ENCODE measurements at regions not wholly inside any gene's neighbourhood (a gene's known extent, or its start where the extent isn't known, plus 50 kb on each side); places are given as distances from the start of the nearest gene placed in this dataset.

GRCh38 chr1:224861339-224861716 lies 68.1 kb upstream of the DNAH14 start:
- Histone ChIP-seq H3K9me2 (no peaks in the 10 kb centered on the region), H3K27ac (ENCODE audit: low read depth in 2 of 2, low read length in 1 of 2) (no peak overlapping the region), H3K9ac (no peak overlapping the region), H3K79me2 (ENCODE audit: insufficient read depth) (no peaks in the 10 kb centered on the region), H4K20me1 (ENCODE audit: insufficient read depth) (no peaks in the 10 kb centered on the region), H3F3A (replicated peaks; ENCODE audit: insufficient read depth) (no peaks in the 10 kb centered on the region), H2AFZ (ENCODE audit: low read depth) (no peak overlapping the region), H3K4me3 (ENCODE audit: low read depth in 2 of 2, low read length in 1 of 2) (no peak overlapping the region), H3K36me3 (replicated peaks in 1 of 2; ENCODE audit: control insufficient read depth in 1 of 2, insufficient read depth in 2 of 2, low read length in 1 of 2) (no peaks in the 10 kb centered on the region), H3K27me3 (ENCODE audit: insufficient read depth) (no peaks in the 10 kb centered on the region), H3K4me1 (ENCODE audit: control insufficient read depth in 1 of 2, insufficient read depth in 2 of 2, low read depth in 1 of 2, low read length in 1 of 2) (no peaks in the 10 kb centered on the region), H3K4me2 (no peak overlapping the region), H3K9me3 (no peaks in the 10 kb centered on the region)
- CTCF ChIA-PET = interaction anchor here (0.6 to 2.2 kb wide), 4 partner anchors 10 to 1016 kb away, joined by 3 to 12 read pairs (median 4); no protein-coding TSS in a partner anchor
- 55% methylated on average over 4 of the region's 4 CpGs for WGBS (ENCODE audit: low lambda C conversion rate)
- TF ChIP-seq RXRA (IDR thresholded peaks at IDR 0.05; ENCODE audit: borderline replicate concordance, low read depth) (no peak), PBX3 (IDR thresholded peaks at IDR 0.05) (0 out of 2 replicates have a peak, but pooled peaks have one; percentile 7), POLR2AphosphoS5 (IDR thresholded peaks at IDR 0.05; ENCODE audit: low read depth, low read length) (no peak), REST (IDR thresholded peaks at IDR 0.05; ENCODE audit: low read depth, low read length) (no peak)
- POLR2A ChIA-PET = no interaction called here
- DNase-seq = no peak

DNA sequence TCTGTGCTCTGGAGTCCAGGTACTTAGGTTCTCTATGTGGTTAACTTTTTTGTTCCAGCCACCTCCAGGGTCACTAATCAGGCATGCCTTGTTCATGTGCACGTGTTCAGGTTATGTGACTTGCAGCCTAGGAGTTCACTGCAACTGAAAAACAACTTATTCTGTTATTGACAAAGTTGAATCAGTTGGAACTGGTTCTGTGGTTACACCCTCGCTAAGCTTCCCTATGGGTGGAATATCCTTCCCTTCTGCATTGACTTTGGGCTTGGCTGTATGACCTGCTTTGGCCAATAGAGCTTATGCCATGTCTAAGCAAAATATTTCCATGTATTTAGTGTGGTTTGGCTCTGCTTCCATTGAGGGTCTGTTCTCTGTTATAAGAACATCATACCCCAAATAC lies 66.0 kb upstream of the DNAH14 start:
- Histone ChIP-seq H4K20me1 (ENCODE audit: insufficient read depth) (no peaks in the 10 kb centered on the region), H2AFZ (ENCODE audit: low read depth) (no peak overlapping the region), H3K36me3 (replicated peaks in 1 of 2; ENCODE audit: control insufficient read depth in 1 of 2, insufficient read depth in 2 of 2, low read length in 1 of 2) (no peaks in the 10 kb centered on the region), H3K4me2 (no peak overlapping the region), H3K27ac (ENCODE audit: low read depth in 2 of 2, low read length in 1 of 2) (no peak overlapping the region), H3K27me3 (ENCODE audit: insufficient read depth) (no peaks in the 10 kb centered on the region), H3K9me2 (no peaks in the 10 kb centered on the region), H3K9me3 (no peaks in the 10 kb centered on the region), H3F3A (replicated peaks; ENCODE audit: insufficient read depth) (no peaks in the 10 kb centered on the region), H3K9ac (no peak overlapping the region), H3K4me3 (ENCODE audit: low read depth in 2 of 2, low read length in 1 of 2) (no peak overlapping the region), H3K4me1 (ENCODE audit: control insufficient read depth in 1 of 2, insufficient read depth in 2 of 2, low read depth in 1 of 2, low read length in 1 of 2) (no peaks in the 10 kb centered on the region), H3K79me2 (ENCODE audit: insufficient read depth) (no peaks in the 10 kb centered on the region)
- TF ChIP-seq POLR2AphosphoS5 (IDR thresholded peaks at IDR 0.05; ENCODE audit: low read depth, low read length) = no peak
- TF ChIP-seq, protein P1, sequence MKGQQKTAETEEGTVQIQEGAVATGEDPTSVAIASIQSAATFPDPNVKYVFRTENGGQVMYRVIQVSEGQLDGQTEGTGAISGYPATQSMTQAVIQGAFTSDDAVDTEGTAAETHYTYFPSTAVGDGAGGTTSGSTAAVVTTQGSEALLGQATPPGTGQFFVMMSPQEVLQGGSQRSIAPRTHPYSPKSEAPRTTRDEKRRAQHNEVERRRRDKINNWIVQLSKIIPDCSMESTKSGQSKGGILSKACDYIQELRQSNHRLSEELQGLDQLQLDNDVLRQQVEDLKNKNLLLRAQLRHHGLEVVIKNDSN (IDR thresholded peaks at IDR 0.05; ENCODE audit: borderline replicate concordance, low read depth) = no peak
- no peak for TF ChIP-seq SIN3A (IDR thresholded peaks at IDR 0.05; ENCODE audit: borderline replicate concordance, low read depth, low read length)
- TF ChIP-seq TCF12 (IDR thresholded peaks at IDR 0.05) = no peak
- no peak for TF ChIP-seq CHD2 (IDR thresholded peaks at IDR 0.05; ENCODE audit: low read length, partially characterized antibody)
- no peak for TF ChIP-seq GABPA (IDR thresholded peaks at IDR 0.05; ENCODE audit: low read depth)
- TF ChIP-seq REST (IDR thresholded peaks at IDR 0.05; ENCODE audit: low read depth, low read length) = no peak
- TF ChIP-seq, protein P2, sequence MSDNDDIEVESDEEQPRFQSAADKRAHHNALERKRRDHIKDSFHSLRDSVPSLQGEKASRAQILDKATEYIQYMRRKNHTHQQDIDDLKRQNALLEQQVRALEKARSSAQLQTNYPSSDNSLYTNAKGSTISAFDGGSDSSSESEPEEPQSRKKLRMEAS (IDR thresholded peaks at IDR 0.05; ENCODE audit: low read depth) = no peak
- no peak for TF ChIP-seq RAD21 (IDR thresholded peaks at IDR 0.05; ENCODE audit: low read length)
- no peak for TF ChIP-seq TEAD4 (IDR thresholded peaks at IDR 0.05; ENCODE audit: borderline replicate concordance, insufficient read depth)
- ChIA-PET CTCF (interaction anchor here (0.6 to 2.7 kb wide), 6 partner anchors 9 to 1401 kb away, joined by 3 to 15 read pairs (median 5); no protein-coding TSS in a partner anchor), POLR2A (no interaction called here)
- DNase-seq = no peak
- WGBS (ENCODE audit: low lambda C conversion rate) = 14% methylated on average over 2 of the region's 2 CpGs

Data from SK-N-SH (cell line).